ENCODE measurements at regions not wholly inside any gene's neighbourhood (a gene's known extent, or its start where the extent isn't known, plus 50 kb on each side); places are given as distances from the start of the nearest gene placed in this dataset.

GRCh38 chr7:21368317-21368716, 59.6 kb upstream of the SP4 start:
- Histone ChIP-seq H3F3A (ENCODE audit: low read depth) (no peaks in the 10 kb centered on the region), H3K4me3 (no peak overlapping the region), H3K9me3 (ENCODE audit: low read depth) (no peaks in the 10 kb centered on the region), H3K79me2 (ENCODE audit: low read depth) (no peaks in the 10 kb centered on the region), H3K4me1 (peaks cover 8% of the 10 kb centered on the region), H3K4me2 (no peak overlapping the region), H3K9ac (no peak overlapping the region), H2AFZ (replicated peaks) (no peak overlapping the region), H3K27me3 (no peaks in the 10 kb centered on the region), H3K36me3 (no peaks in the 10 kb centered on the region), H3K27ac (no peak overlapping the region), H4K20me1 (ENCODE audit: low read depth) (no peaks in the 10 kb centered on the region)
- TF ChIP-seq EZH2 (IDR thresholded peaks at IDR 0.05): no peak
- TF ChIP-seq EZH2phosphoT487 (IDR thresholded peaks at IDR 0.05): no peak
- TF ChIP-seq CTCF (IDR thresholded peaks at IDR 0.05): no peak
- Mint-ChIP-seq H3K4me3 (no peak overlapping the region), H3K27ac (no peak overlapping the region), H3K4me1 (peaks cover 14% of the 10 kb centered on the region), H3K27me3 (ENCODE audit: insufficient read depth, low read depth) (peaks cover 2% of the 10 kb centered on the region), H3K36me3 (no peaks in the 10 kb centered on the region), H3K9me3 (peaks cover 5% of the 10 kb centered on the region)
- no peak for DNase-seq (ENCODE audit: low spot score)

- TF ChIP-seq EZH2 (IDR thresholded peaks at IDR 0.05) (no peak), EZH2phosphoT487 (IDR thresholded peaks at IDR 0.05) (no peak), CTCF (IDR thresholded peaks at IDR 0.05) (no peak)
- H3K4me3 Mint-ChIP-seq: no peak overlapping the region
- no peaks in the 10 kb centered on the region for H3K36me3 ChIP-seq
These were observed 57.5 kb upstream of the SP4 start for GRCh38 chr7:21370283-21370982.

GRCh38 chr7:21371360-21371759, 56.5 kb upstream of the SP4 start:
- peaks cover 8% of the 10 kb centered on the region for H3K4me1 ChIP-seq
- H3K4me2 ChIP-seq: peak overlapping the region; percentile 40
- no peak overlapping the region for H3K9ac ChIP-seq
- Mint-ChIP-seq H3K4me3 (no peak overlapping the region), H3K27me3 (ENCODE audit: insufficient read depth, low read depth) (peaks cover 2% of the 10 kb centered on the region), H3K27ac (peak overlapping the region; percentile 15), H3K36me3 (no peaks in the 10 kb centered on the region), H3K9me3 (peaks cover 5% of the 10 kb centered on the region), H3K4me1 (peaks cover 14% of the 10 kb centered on the region)
- no peaks in the 10 kb centered on the region for H3K79me2 ChIP-seq (ENCODE audit: low read depth)
- no peak overlapping the region for H3K4me3 ChIP-seq
- H3K36me3 ChIP-seq: no peaks in the 10 kb centered on the region
- no peaks in the 10 kb centered on the region for H3F3A ChIP-seq (ENCODE audit: low read depth)
- DNase-seq (ENCODE audit: low spot score): peak; percentile 39
- no peak for TF ChIP-seq EZH2phosphoT487 (IDR thresholded peaks at IDR 0.05)
- TF ChIP-seq EZH2 (IDR thresholded peaks at IDR 0.05): no peak
- no peak overlapping the region for H2AFZ ChIP-seq (replicated peaks)
- H3K27ac ChIP-seq: no peak overlapping the region
- H3K9me3 ChIP-seq (ENCODE audit: low read depth): no peaks in the 10 kb centered on the region
- H3K27me3 ChIP-seq: no peaks in the 10 kb centered on the region
- H4K20me1 ChIP-seq (ENCODE audit: low read depth): no peaks in the 10 kb centered on the region

More at GRCh38 chr7:21370283-21370982, 57.5 kb upstream of the SP4 start:
- peak overlapping the region; percentile 13 for H2AFZ ChIP-seq (replicated peaks)
- H3K79me2 ChIP-seq (ENCODE audit: low read depth): no peaks in the 10 kb centered on the region
- Mint-ChIP-seq H3K27ac (peak overlapping the region; percentile 18), H3K27me3 (ENCODE audit: insufficient read depth, low read depth) (peaks cover 2% of the 10 kb centered on the region), H3K36me3 (no peaks in the 10 kb centered on the region), H3K4me1 (peaks cover 14% of the 10 kb centered on the region), H3K9me3 (peaks cover 5% of the 10 kb centered on the region)
- no peaks in the 10 kb centered on the region for H3K9me3 ChIP-seq (ENCODE audit: low read depth)
- H3F3A ChIP-seq (ENCODE audit: low read depth): no peaks in the 10 kb centered on the region
- H3K27ac ChIP-seq: no peak overlapping the region
- H3K4me1 ChIP-seq: peaks cover 8% of the 10 kb centered on the region
- no peak overlapping the region for H3K4me2 ChIP-seq
- no peaks in the 10 kb centered on the region for H3K27me3 ChIP-seq
- H4K20me1 ChIP-seq (ENCODE audit: low read depth): no peaks in the 10 kb centered on the region
- H3K4me3 ChIP-seq: no peak overlapping the region
- no peak overlapping the region for H3K9ac ChIP-seq
- no peak for DNase-seq (ENCODE audit: low spot score)

GRCh38 chr7:21373031-21373430, 54.9 kb upstream of the SP4 start:
- H3K36me3 ChIP-seq: no peaks in the 10 kb centered on the region
- H3K36me3 Mint-ChIP-seq: peaks cover 2% of the 10 kb centered on the region
- H3K27ac Mint-ChIP-seq: no peak overlapping the region
- no peak overlapping the region for H3K4me2 ChIP-seq
- DNase-seq (ENCODE audit: low spot score): no peak
- H3K4me1 ChIP-seq: peaks cover 8% of the 10 kb centered on the region
- no peak overlapping the region for H2AFZ ChIP-seq (replicated peaks)
- H3K4me3 Mint-ChIP-seq: no peak overlapping the region
- peaks cover 14% of the 10 kb centered on the region for H3K4me1 Mint-ChIP-seq
- H3K9me3 ChIP-seq (ENCODE audit: low read depth): peaks cover 5% of the 10 kb centered on the region
- TF ChIP-seq EZH2phosphoT487 (IDR thresholded peaks at IDR 0.05) (no peak), EZH2 (IDR thresholded peaks at IDR 0.05) (no peak), CTCF (IDR thresholded peaks at IDR 0.05) (no peak)
- peaks cover 2% of the 10 kb centered on the region for H3K27me3 Mint-ChIP-seq (ENCODE audit: insufficient read depth, low read depth)
- no peak overlapping the region for H3K9ac ChIP-seq
- no peaks in the 10 kb centered on the region for H3F3A ChIP-seq (ENCODE audit: low read depth)
- H3K27me3 ChIP-seq: no peaks in the 10 kb centered on the region
- no peaks in the 10 kb centered on the region for H3K79me2 ChIP-seq (ENCODE audit: low read depth)
- no peak overlapping the region for H3K27ac ChIP-seq
- H3K9me3 Mint-ChIP-seq: peaks cover 18% of the 10 kb centered on the region
- H4K20me1 ChIP-seq (ENCODE audit: low read depth): no peaks in the 10 kb centered on the region
- H3K4me3 ChIP-seq: no peak overlapping the region

Measured in neural progenitor cell (in vitro differentiated cells).